Colonic mucosa (tissue), 4 donors: ENCODE measurements at regions not wholly inside any gene's neighbourhood (a gene's known extent, or its start where the extent isn't known, plus 50 kb on each side); places are given as distances from the start of the nearest gene placed in this dataset.
A peak's percentile ranks its signal among the peaks of the same experiment; 100 is the strongest.

Source experiments
- DNase-seq: peaks from one replicate; pipeline ENCODE4 v3.0.0-alpha.2; 2020
- H3K27ac ChIP-seq: fragments of 200-600 bp; one replicate; pipeline ENCODE4 v1.8.0; 2021
- H3K27me3 ChIP-seq: fragments of 200-600 bp; one replicate; pipeline ENCODE4 v1.8.0; 2021
- H3K36me3 ChIP-seq: fragments of 200-600 bp; one replicate; pipeline ENCODE4 v1.8.0; 2021
- H3K4me1 ChIP-seq: fragments of 200-600 bp; one replicate; pipeline ENCODE4 v1.8.0; 2021; ENCODE audit warnings: mild to moderate bottlenecking
- H3K4me3 ChIP-seq: fragments of 200-600 bp; one replicate; pipeline ENCODE4 v1.8.0; 2021
- H3K9ac ChIP-seq, 2 donors: one replicate each; pipeline ENCODE4 v1.7.0; 2013; ENCODE audit warnings: control low read depth in 2 of 2, low read depth in 2 of 2, low read length in 2 of 2
- H3K9me3 ChIP-seq: fragments of 200-600 bp; one replicate; pipeline ENCODE4 v1.8.0; 2021
- intact Hi-C: fragments of 100-400 bp; cut with DNase I; formaldehyde crosslinking; loops from one replicate; pipeline ENCODE4 v1.14.1; 2022
- TF ChIP-seq, protein P1 (sequence below): fragments of 200-600 bp; IDR thresholded peaks from one replicate; pipeline ENCODE4 v1.8.0; 2022; ENCODE audit warnings: antibody characterized with exemption, mild to moderate bottlenecking
- donor health status: healthy.
- donor health status: DM: no; HTN: no; CAD: no.
- donor health status: DM: no; HTN: no; CAD: no.

GRCh38 chr7:45984386-45985295 is 63.6 kb upstream of the IGFBP3 start:
- Histone ChIP-seq H3K9me3 (no peaks in the 10 kb centered on the region), H3K4me3 (no peak overlapping the region), H3K36me3 (no peaks in the 10 kb centered on the region), H3K27ac (no peak overlapping the region), H3K27me3 (no peaks in the 10 kb centered on the region), H3K4me1 (no peaks in the 10 kb centered on the region), H3K9ac (no peak overlapping the region)
- intact Hi-C loops, result no loop called here
- no peak for DNase-seq
- TF ChIP-seq, protein P1, sequence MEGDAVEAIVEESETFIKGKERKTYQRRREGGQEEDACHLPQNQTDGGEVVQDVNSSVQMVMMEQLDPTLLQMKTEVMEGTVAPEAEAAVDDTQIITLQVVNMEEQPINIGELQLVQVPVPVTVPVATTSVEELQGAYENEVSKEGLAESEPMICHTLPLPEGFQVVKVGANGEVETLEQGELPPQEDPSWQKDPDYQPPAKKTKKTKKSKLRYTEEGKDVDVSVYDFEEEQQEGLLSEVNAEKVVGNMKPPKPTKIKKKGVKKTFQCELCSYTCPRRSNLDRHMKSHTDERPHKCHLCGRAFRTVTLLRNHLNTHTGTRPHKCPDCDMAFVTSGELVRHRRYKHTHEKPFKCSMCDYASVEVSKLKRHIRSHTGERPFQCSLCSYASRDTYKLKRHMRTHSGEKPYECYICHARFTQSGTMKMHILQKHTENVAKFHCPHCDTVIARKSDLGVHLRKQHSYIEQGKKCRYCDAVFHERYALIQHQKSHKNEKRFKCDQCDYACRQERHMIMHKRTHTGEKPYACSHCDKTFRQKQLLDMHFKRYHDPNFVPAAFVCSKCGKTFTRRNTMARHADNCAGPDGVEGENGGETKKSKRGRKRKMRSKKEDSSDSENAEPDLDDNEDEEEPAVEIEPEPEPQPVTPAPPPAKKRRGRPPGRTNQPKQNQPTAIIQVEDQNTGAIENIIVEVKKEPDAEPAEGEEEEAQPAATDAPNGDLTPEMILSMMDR, result no peak

- no peaks in the 10 kb centered on the region for H3K27me3 ChIP-seq
- TF ChIP-seq, protein P1, result no peak
- H3K27ac ChIP-seq, result no peak overlapping the region
- H3K4me1 ChIP-seq, result no peaks in the 10 kb centered on the region
- no peak overlapping the region for H3K4me3 ChIP-seq
- H3K9ac ChIP-seq, result no peak overlapping the region
- intact Hi-C loops, result no loop called here
- no peaks in the 10 kb centered on the region for H3K36me3 ChIP-seq
- H3K9me3 ChIP-seq, result no peaks in the 10 kb centered on the region
- DNase-seq, result peak; percentile 13
Measured at GRCh38 chr7:45983720-45984255, 62.7 kb upstream of the IGFBP3 start.

- Histone ChIP-seq H3K36me3 (no peaks in the 10 kb centered on the region), H3K9me3 (no peaks in the 10 kb centered on the region), H3K4me3 (no peak overlapping the region), H3K4me1 (no peaks in the 10 kb centered on the region), H3K27ac (no peak overlapping the region), H3K9ac (no peak overlapping the region), H3K27me3 (no peaks in the 10 kb centered on the region)
- intact Hi-C loops, result no loop called here
- DNase-seq, result peak; percentile 12
- TF ChIP-seq, protein P1, result no peak
Measured at GRCh38 chr7:45982907-45983719, 62.0 kb upstream of the IGFBP3 start.

GRCh38 chr7:45982132-45982531 is 61.1 kb upstream of the IGFBP3 start:
- intact Hi-C loops, result no loop called here
- no peaks in the 10 kb centered on the region for H3K4me1 ChIP-seq
- no peak overlapping the region for H3K27ac ChIP-seq
- TF ChIP-seq, protein P1, result no peak
- no peaks in the 10 kb centered on the region for H3K36me3 ChIP-seq
- no peaks in the 10 kb centered on the region for H3K27me3 ChIP-seq
- H3K4me3 ChIP-seq, result no peak overlapping the region
- H3K9me3 ChIP-seq, result no peaks in the 10 kb centered on the region
- no peak overlapping the region for H3K9ac ChIP-seq
- no peak for DNase-seq

- DNase-seq, result peak; percentile 4
- no peaks in the 10 kb centered on the region for H3K4me1 ChIP-seq
- no peaks in the 10 kb centered on the region for H3K27me3 ChIP-seq
- no peaks in the 10 kb centered on the region for H3K36me3 ChIP-seq
- H3K27ac ChIP-seq, result no peak overlapping the region
- H3K9me3 ChIP-seq, result no peaks in the 10 kb centered on the region
- H3K9ac ChIP-seq, result no peak overlapping the region
- no peak overlapping the region for H3K4me3 ChIP-seq
- intact Hi-C loops, result no loop called here
- TF ChIP-seq, protein P1, result no peak
Measured at GRCh38 chr7:45980973-45981372, 59.9 kb upstream of the IGFBP3 start.
